HL-60/S4 treated with phorbol 12-myristate 13-acetate at 8.2 ng/mL for 4 days and 3 days (cell line): ENCODE measurements at regions not wholly inside any gene's neighbourhood (a gene's known extent, or its start where the extent isn't known, plus 50 kb on each side); places are given as distances from the start of the nearest gene placed in this dataset.

Experiments
- in situ Hi-C: fragments of 300-500 bp; cut with MboI; formaldehyde crosslinking; loops from 2 replicates; pipeline ENCODE4 v1.15.0; 2022; ENCODE audit warnings: low sequenced_read_pairs

DNA sequence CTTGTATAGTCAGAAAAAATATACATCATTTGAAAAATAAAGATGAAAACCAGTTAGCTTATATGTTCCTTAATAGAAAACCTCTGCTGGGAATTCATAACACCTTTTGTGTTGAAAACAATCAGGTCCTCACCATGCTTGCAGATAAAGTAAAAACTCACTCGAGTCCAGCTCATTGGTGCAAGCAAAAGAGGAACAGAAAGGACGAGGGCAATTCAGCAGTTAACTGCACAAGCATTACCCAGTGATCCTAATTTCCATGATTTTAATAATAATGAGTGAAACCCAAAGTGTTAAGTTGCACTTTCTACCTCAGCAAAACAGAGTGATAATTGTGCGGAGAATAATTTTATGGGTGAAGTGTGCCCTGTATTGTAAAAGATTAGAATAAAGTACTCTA is 839.9 kb downstream of the BCL11A start:
- in situ Hi-C loops, result no loop called here

DNA sequence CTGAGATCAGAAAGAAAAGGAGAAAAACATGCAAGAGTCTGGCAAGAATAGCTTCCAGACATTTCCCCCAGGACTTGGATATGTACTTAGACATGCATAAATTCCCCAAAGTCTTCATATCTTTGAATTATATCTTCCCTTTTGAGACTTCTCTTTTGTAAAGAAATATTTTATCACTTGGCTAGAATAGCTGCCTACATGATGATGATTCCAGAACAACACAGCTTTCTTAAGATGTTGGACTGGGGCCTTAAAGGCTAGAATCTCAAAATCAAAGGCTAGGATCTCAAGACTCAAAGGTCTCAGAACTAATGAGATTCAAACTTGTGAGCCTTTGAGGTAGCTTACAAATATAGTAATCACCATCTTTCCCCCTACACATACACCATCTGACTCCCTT is 842.3 kb downstream of the BCL11A start:
- in situ Hi-C loops, result no loop called here

DNA sequence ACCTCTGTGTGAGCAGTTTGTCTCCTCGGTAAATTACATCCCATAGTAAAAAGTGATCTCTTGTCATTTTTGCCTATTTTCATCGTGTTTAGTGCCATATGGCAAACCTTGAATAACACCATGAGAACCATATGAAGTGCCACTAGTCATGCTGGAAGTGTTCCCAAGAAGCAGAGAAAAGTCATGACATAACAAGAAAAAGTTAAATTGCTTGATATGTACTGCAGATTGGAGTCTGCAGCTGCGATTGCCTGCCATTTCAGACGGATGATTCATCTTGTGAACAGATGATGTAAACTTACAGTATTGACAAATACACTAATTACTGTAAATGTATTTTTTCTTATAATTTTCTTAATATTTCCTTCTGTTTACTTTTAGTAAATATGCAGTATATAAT is 846.7 kb downstream of the BCL11A start:
- in situ Hi-C loops, result no loop called here

DNA sequence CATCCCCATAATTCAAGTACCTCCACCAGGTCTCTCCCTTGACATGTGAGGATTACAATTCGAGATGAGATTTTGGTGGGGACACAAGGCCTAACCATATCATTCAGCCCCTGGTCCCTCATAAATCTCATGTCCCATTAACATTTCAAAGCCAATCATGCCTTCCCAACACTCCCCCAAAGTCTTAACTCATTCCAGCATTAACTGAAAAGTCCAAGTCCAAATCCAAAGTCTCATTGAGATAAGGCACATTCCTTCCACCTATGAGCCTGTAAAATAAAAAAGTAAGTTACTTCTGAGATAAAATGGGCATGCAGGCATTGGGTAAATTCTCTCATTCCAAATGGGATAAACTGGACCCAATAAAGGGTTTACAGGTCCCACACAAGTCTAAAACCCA is 849.7 kb downstream of the BCL11A start:
- in situ Hi-C loops, result no loop called here

DNA sequence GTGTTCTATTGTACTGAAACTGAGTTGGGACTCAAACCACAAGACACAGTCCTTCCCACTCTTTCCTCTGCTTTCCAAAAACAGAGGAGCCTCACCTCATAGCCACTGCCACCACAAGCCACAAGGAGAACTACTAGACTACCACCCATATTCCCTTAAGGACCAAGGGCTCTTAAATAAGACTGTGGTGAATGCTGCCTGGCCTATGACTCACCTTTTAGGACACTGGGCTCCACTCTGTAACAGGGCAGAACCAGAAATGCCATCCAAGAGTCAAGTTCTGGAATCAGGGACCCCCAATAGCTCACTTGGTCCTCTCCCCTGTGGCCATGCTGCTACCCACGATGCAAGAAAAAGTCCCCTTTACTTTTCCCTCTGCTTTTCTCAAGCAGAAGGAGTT is 851.4 kb downstream of the BCL11A start:
- in situ Hi-C loops, result no loop called here

DNA sequence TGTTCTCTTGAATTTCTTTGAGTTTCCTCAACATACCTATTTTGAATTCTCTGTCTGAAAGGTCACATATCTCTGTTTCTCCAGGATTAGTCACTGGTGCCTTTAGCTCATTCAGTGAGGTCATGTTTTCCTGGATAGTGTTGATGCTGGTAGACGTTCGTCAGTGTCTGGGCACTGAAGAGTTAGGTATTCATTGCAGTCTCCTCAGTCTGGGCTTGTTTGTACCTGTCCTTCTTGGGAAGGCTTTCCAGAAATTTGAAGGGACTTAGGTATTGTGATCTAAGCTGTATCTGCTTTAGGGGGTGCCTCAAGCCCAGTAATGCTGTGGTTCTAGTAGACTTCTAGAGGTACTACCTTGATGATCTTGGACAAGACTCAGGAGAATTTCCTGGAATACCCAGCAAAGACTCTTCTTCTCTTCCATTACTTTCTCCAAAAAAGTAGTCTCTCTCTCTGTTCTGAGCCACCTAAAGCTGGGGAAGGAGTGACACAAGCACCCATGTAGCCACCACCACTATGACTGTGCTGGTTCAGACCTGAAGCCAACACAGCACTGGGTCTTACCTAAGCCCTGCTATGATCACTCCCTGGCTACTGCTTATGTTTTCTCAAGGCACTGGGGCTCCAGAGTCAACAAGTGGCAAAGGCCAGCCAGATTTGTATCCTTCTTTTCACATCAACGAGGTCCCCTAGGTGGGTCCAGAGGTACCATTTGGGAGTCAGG is 852.0 kb downstream of the BCL11A start:
- in situ Hi-C loops, result no loop called here

DNA sequence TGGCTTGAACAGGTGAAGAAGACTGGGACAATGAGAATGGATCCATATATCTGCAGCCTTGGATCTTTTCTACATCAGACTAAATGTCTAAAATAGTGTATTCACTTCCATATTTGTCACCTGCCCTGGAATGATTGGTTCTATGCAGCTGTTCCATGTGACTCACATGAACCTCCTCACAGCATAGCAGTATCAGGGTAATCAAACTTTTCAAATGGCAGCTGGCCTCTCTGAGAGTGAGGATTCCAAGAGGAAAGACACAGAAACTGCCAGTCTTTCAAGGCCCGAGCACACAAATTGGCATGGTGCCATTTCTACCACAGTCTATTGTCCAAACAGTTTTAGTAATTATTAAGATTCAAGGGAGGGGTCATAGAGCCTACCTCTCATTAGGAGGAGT is 859.3 kb downstream of the BCL11A start:
- in situ Hi-C loops, result no loop called here

DNA sequence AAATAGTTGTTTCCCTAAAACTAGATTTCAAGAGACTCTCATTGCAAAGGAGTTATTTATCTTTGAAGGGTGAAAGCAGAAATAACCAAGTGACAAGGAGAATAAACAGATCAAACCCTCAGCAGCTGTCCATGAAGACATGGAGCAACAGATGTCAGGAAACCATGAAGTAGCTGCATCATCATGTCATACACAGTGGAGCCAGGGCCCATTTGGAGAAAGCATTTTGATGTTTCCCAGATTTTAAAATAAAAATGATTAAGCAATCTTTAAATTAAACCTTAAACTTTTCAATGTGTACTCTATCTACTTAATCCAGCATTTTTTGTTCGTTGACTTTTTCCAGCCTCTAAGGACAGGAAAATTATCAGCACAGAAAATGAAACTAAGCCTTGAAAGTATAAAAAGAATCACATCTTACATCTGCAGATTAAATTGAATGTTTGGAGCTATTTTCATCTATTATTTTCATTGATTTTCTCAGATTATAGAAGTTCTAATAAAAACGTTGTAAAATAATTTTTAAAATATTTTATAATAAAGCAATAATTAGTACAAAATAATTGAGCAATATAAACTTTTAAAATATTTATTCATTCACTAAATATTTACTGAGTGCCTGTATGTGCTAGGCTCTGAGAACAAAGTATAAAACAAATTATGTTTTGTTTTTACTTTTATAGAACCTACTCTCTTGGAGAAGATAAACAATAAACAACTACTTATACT is 860.1 kb downstream of the BCL11A start:
- in situ Hi-C loops, result no loop called here

DNA sequence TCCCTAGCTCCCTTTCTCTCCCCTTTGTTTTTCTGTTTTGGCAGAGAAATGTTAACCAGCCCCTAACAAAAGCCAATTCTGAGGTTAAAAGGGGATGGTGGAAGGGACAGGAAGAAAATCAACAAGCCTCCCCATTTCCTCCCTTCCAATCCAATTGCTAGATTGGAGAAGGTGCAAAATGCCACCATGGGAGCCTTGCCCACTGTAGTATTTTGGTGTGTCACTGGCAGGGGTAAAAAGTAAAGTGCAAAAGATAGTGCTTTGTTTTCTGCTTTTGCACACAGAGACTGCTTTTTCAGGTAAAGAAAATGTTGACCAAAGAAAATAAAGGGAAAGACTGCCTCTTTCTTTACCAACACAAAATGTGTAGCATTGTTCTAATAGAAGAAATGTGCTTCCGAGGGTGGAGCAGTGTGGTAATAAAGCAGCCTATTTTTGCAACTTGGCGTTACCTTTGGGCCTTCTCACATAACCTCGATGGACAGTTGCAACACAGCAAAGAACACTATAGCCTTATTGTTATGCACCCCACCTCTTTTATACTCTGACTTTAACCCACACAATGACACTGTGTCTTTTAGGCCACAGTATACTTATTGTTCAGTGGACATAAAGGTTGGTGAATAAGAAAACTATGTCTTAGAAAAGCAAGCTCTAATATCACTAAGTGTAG is 861.8 kb downstream of the BCL11A start:
- in situ Hi-C loops, result no loop called here

DNA sequence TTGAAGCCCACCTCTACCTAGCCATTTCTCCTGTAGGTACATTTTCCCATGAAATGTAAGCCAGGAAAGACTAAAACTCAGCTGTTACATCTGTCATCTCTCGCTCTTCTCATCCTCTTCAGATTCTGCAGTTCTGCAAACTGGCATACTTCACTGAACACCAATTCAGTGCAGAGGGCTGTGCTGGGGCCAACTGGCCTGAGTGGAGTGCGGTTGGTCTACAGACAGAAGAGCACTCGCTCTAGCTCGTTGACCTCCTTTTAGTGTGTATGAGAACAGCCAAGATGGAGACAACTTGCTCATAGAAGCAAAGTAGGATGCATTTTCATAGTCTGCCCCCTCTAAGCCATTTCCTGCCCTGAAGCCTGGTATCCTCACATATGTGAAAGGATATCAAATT is 862.6 kb downstream of the BCL11A start:
- in situ Hi-C loops, result no loop called here

DNA sequence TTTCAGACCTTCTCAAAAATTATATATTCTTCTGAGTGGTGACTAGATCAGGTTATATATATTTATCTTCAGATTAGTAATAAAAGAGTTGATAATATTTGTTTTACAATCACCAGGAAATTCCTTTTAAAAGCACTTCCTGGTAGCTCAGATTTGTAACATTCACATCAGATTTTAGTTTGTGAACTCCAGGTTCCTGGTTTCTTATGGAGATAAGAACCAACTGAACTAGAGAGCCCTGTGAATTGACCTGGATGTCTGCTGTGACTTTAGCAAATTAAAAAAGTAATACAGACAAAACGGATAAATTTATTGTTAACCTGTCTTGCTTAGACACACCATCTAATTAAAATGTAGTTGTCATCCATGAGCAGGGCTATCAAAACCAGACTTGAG is 868.7 kb downstream of the BCL11A start:
- in situ Hi-C loops, result no loop called here

DNA sequence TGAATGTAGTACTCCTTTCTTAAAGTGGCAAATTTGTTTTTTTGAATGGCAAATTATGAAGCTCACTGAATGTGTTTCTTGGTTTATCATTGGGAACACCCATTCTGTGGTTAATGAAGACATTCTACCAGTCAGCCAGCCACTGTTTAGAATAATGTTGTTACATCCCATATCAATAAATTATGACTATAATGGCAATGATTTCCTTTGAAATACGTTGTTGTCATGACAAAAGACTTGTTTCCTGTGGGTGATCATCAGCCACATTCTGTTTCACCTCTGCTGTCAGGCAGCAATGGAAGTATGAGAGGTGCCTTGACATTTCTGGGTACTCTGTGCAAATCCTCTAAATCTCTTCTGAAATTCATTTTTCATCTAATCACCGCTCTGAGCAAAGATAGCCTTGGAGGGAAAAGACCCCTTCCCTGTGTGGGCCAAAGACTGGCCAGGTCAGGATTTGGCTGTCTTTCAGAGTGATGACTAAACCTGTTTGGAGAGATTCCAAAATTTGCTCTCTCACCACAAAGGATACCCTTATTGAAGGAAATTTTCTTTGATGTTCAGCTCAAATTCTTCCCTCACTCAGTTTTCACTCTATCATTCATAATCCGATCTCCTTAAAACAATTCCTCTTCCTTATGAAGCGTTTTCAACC is 869.2 kb downstream of the BCL11A start:
- in situ Hi-C loops, result no loop called here

DNA sequence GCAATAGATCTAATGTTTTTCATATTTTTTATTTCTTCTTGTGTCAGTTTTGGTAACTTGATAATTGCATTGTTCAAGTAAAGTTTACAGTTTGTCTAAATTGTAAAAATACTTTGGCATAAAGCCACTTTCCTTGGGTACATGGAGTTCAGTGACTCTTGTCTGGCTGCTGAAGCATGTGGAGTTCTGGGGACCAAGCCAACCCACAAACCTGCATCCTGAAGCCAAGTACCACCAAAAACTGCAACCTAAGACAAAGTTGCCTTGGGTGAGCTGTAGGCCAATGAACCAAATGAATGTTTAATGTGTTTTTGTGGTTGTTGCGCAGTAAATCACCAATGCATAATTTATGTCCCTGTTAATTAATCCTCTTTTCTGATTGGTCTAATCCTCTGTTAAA is 872.6 kb downstream of the BCL11A start:
- in situ Hi-C loops, result no loop called here

DNA sequence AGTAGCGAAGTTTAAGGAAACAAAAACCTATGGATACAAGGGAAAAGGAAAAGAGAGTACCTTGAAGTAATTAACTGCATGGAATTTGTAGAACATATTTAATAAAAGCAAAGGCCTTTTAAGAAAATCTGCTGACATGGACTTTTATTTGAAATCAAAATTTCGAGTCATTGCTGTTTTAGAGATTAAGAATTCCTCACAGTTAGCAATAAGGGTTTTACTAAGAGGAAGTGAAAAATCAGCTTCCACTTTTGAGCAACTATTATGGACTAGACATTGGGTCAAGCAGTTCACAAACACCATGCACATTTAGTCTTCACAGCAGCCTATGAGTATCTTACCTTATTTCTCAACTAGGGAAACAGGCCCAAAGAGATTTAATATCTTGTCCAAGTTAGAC is 876.3 kb downstream of the BCL11A start:
- in situ Hi-C loops, result no loop called here

DNA sequence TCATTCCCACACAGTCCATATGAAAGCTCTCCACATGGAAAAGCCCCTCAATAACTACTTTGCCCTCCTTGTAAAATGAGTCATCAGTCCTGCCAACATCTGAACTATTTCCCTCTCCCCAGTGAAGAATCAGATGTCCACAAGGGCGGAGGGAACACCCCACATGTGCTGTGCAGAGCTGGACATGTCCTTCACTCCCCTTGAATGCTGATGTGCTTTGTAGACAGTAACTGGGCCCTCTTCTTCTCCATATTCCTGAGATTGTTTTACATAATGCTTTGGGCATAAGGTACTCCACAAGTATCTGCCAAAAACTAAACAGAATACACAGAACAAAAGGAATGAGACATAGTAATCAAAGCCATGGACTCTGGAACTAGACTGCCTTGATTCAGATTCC is 879.4 kb downstream of the BCL11A start:
- in situ Hi-C loops, result no loop called here

DNA sequence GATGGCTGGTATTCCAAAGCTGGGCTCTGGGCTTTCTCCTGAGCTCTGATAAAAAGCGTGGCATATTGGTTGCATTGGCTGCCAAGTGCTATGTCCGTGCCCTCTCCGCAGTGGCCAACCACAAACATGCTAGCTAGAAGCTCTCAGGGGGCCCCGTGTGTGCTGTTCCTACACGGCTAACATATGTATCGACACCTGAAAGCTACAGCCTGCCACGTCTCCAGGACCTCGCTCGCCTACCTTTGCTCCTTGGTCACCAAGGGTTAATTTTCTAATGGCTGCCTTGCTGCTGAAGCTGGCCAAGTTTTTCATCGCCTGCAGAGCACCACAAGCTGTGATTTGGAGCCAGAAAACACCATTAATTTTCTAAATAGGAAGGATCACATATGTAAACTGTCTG is 888.4 kb downstream of the BCL11A start:
- in situ Hi-C loops, result no loop called here

DNA sequence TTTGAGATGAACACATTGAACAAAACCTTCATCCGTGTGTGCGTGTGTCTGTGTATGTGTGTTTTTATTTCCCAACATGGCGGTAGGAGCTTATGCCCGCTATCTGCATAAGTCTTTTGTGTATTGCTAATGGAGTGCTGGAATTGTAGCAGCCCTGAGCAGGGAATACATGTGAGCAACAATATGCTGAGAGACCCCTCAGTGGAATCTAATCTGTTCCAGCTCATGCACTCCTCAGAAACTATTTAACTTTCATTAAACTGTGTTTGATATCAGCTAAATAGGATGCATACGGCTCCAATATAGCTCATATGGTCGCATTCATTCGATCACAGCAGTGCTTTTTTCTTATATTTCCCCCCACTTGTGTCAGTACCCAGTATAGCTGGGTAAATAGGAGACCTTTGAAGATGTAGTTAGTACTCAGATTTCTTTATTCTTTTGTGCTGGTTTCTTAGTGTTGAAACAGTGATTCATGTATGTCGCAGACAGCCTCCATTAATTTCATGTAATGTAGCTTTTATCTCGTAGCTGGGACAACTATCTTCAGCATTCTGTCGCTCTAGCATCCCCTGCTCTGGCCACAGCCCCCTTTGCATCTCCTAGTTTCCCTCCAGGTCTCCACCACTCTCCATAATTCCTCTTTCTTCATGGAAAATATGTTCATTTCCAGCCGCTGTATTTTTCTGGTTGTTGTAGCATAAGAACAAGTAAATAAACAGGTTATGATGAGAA is 891.2 kb downstream of the BCL11A start:
- in situ Hi-C loops, result no loop called here

DNA sequence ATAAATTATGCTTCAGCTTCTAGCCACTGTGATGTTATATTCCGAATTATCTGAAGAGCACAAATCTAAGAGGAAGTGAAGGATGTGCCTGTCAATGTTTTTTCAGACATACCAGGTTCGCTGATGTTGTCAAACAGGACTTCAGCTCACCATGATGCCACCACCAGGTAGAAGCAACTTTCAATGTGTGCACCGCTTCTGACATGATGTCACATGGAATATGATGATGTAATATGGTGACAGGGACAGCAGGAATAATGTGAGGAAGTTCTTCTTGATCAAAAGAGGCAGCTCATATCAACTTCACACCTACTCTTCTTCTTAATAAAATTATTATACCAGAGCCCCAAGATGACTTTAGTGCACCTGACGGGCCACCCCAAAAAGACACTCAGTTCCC is 893.2 kb downstream of the BCL11A start:
- in situ Hi-C loops, result no loop called here

DNA sequence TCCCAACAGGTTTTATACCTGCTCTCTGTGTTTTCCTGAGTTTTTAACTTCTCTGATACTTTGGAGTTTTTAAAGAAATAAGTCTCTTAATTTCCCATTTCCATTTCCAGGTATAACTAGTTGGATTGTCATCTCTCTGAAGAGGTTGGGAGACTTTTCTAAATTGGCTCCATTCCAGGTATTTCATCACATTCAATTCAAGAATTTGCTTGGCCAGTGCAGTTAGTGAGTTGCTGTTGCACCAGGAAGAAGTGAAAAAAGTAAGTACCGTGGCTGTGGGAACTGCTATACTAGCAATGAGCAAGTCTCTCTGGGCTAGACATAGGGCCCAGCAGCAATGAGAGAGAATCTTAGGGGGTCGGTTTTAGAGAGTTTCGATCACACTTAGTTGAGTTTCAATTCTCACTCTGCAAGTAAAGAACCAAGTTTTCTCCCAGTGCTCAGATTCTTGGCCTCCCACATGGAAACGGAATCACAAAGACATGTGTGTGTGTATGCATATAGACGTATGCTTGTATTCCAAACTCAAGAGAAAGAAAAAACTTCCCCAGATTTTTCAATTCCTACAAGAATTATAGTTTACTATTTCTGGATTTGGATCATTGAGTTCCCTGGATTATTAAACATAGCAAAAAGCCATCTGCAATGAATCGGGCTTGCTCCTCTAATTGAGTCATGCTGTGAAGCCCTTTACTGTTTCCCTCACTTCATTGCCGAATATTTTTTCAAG is 894.4 kb downstream of the BCL11A start:
- in situ Hi-C loops, result no loop called here

DNA sequence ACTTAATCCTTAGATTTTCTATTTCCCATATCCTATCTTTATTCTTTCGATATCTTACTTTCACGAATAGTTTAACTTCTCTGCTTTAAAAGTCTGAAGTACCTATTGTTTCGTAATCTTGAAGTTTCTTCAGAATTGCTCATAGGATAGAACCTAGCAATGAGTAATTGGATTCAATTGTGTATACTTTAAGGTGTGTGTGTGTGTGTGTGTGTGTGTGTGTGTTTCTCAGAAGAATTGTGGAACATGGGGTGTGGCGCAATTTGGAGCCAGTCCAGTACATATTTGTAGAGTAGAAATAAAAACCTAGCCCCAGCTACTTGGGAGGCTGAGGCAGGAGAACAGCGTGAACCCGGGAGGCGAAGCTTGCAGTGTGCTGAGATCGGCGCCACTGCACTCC is 897.6 kb downstream of the BCL11A start:
- in situ Hi-C loops, result no loop called here
